ENCODE measurements at regions not wholly inside any gene's neighbourhood (a gene's known extent, or its start where the extent isn't known, plus 50 kb on each side); places are given as distances from the start of the nearest gene placed in this dataset.
"Not testable (repeated sequence)": the region's sequence is repeated elsewhere in the genome, so short reads cannot be mapped to it uniquely, and the experiment has no call there.

GRCh38 chr10:36538953-36539586 is 586.3 kb upstream of the ANKRD30A start:
- FAIRE-seq = no peak

DNA sequence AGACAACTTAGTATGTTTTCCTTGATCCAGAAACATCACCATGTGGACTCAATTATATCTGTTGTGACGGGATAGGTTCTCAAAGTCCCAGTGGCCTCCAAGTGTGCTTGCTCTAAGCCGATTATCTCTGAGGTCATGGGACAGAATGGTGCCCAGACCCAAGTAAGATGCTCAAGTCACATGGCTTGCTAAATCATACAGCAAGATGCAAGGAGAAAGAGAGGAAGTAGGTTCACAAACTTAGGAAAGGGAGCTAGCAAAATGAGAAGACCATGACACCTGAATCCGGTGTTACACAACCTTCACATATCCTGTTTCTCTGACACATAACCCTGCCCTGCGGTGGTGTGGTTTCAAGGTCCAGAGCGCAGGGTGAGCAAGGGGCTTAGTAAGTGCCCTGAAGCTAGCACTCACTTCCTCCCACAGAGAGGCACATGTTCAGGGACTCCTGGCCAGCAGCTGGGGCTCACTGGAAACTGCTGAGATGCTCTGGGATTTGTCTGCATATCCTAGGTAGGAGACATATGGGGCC is 590.9 kb upstream of the ANKRD30A start:
- FAIRE-seq = no peak

GRCh38 chr10:36533861-36534260 is 591.5 kb upstream of the ANKRD30A start:
- no peak for FAIRE-seq

DNA sequence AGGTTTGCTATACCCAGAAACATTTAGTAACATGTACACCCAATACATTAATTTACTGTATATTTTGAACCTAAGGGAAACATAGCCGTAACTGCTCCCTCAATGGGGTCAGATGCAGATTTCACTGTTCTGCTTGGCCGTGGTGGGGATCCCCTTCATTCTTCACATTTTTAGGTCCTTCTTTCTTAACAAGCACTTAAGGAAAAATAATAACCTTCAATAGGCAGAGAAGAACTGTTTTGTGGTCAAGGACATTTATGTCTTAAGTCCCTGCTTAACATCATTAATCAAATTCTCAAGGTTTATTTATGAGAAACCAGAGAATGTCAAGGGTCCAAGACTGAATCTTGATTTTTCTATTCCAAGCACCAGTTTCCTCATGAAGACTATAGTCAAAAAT is 592.1 kb upstream of the ANKRD30A start:
- FAIRE-seq = no peak

- FAIRE-seq = no peak
Observed at GRCh38 chr10:36531621-36532020, 593.8 kb upstream of the ANKRD30A start.

GRCh38 chr10:36526033-36526432 is 599.4 kb upstream of the ANKRD30A start:
- no peak for FAIRE-seq

DNA sequence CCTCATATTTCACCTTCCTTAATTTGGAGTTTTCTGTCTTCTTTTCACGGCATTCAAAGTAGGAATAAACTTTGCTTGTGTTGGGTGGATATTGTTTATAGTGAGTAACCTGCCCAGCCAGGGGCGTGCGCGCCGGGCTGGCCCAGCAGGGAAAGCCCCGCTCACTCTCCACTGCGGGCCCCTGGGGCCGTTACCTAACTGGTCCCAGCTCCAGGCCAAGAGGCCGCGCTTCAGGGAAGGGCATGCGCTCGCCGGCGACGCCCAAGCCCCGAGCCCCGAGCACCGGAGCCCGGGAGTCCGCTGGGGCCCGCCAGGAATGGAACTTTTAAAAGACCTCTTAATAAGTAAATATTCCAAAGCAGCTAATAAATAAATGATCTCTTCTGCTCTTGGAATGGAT is 601.3 kb upstream of the ANKRD30A start:
- not testable (repeated sequence) for FAIRE-seq

DNA sequence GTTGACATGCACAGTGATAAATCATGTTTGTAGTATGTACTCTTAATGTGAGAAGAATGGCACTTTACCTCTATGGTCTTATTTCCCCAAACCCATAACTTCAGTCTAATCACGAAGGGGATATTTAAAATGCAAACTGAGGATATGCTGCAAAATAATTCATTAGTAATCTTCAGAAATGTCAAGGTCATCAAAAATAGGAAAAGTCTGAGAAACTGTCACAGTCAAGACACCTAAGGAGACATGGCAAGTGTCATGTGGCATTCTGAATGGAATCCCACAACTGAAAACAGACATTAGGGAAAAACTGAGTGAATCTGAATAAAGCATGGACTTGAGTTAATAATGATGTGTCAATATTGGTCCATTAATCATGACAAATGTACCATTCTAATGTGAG is 605.5 kb upstream of the ANKRD30A start:
- FAIRE-seq = no peak

DNA sequence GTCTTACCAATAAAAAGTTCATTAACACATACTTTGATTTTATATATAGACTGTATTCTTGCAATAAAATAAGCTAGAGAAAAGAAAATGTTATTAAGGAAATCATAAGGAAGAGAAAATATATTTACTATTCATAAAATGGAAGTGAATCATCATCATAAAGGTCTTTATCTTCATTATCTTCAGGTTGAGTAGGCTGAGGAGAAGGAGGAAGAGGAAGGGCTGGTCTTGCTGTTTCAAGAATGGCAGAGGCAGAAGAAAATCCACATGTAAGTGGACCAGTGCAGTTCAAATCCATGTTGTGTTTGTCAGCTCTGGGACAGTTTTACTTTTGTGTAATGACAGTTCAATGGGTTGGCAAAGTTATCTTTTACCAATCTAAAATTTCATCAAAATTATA is 609.1 kb upstream of the ANKRD30A start:
- FAIRE-seq = no peak

DNA sequence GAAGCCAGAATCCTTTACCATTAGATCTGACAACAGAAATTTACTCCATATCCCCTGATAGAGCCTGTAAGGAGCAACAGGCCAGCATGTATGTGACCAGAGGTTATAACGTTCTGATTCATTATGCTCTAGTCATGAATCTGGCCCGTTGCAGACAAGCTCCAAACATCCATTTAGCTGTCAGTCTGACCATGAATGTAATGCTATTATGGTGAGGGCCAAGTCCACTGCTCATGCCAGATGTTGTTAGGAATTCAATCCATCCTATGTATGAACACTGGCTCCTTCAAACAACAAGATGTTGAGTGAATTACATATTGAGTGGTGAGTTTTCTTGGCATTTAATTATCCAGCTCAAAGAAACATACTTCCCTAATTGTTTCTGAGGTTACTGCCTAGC is 610.1 kb upstream of the ANKRD30A start:
- FAIRE-seq = no peak

- no peak for FAIRE-seq
Observed at GRCh38 chr10:36507715-36508114, 617.7 kb upstream of the ANKRD30A start.

DNA sequence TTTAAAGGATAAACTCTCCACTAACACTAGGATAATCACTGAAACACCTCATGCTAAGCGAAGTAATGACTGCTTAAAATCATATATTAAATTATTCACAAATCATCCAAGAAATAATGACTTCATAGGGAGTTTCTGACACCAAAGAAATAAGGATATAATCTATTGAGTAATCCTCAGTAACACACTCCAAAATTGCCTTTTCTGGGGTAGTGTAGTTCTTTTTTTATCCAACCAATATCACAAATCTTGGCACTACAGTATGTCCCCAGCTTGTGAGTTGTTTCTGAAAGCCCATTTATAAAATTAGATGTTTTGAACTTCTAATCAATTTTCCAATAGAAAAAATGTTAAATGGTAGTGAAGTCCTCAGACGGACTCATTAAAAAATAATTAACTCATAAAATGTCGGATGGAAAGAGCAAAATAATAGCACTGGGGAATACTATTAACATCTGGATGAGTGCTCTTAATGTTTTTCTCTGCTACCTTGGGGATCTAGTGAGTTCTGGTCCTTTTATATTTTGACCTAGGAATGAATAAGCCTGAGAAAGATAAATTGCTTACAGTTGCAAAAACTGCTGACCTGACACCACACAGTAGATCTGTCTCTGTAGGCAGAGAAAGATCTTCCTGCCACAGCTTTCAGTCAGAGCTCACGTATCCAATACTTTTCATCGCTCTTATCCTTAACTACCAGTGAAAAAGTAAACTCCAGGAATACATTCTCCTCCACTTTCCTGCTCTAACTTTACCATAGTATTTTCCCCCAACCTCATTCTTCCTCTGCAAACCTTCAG is 618.5 kb upstream of the ANKRD30A start:
- FAIRE-seq = no peak

DNA sequence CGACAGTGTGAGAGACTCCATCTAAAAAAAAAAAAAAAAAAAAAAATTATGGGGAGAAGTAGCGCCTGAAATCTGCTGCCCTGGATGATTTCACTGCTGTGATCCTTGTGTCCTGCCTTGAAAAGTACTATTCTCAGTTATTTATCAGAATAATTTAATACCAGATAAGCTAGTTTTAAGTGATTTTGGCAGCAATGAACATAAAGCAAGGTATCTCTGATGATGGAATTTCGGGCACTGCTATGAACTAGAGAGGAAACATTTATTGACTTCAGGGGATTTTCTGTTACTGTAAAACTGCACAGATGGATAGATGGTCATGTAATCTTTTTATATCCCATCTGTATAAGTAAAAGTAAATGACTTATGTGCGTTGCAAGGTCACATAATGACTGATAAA is 619.1 kb upstream of the ANKRD30A start:
- FAIRE-seq = no peak

DNA sequence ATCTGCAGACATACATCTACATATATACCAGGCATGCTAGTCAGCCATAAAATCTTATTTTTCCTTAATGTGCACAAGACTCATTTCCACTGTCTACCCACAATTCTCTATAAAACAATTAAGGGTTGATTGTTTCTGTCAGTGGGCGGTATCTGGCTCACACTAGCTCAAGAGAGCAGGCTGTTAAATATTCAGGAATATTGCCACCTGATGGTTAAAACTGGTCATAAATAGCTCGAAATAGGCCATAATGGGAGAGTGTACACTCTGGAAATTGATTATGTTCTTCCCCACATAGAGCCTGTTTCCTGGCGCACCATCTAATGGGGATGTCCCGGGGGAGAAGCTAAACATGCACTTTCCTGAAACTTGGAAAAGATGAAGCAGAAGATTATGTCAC is 620.6 kb upstream of the ANKRD30A start:
- no peak for FAIRE-seq

GRCh38 chr10:36500266-36500665 is 625.1 kb upstream of the ANKRD30A start:
- FAIRE-seq = no peak

DNA sequence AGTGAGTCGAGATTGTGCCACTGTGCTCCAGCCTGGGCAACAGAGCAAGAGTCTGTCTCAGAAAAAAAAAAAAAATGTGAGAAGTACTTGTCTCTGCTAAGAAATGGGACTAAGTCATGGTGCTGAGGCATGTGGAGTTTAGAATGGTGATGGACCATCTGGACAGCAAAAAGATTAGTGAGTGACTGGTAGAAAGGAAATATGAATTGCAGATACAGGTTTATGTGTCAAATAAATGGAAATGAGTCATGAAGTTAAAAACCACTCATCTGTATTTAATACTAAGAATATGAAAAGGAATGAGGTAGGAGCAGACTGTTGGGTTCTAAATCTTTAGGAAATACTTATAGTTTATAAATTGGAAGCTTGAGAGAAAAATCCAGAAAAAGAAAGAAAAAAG is 625.7 kb upstream of the ANKRD30A start:
- no peak for FAIRE-seq

DNA sequence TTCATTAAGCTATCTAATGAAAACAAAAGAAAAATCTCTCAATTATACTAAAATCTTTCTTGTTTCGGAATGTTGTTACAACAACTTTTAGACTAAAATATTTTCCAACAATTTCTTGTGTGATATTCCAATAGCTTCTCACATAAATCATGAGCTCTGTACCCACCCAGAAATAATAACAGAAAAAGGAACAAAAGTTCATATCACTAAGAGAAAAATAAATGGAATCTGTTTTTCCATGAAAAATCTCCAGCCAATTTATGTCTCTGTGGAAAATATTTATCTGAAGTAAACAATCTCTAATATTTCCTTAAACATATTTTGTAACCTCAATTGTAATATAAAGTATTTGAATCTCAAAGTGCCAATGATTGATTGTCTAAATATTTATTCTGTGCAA is 628.6 kb upstream of the ANKRD30A start:
- no peak for FAIRE-seq

DNA sequence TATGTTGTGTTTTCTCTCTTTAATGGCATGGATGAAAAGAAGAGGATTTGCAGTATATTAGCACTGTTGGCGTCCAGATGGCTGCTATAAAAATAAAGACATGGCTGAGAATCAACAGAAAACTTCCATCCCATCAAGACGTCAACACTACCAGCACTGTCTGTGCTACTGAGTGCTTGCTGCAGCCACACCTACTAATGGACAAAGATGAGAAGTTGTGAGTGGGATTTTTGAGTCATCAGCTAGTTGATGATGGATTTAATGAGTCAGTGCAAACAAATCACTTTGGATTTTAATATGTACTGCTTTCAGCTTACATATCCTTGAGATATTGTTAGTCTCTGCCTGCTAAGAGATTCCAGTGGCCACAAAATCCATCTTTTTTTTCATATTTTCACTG is 631.0 kb upstream of the ANKRD30A start:
- no peak for FAIRE-seq

GRCh38 chr10:36493516-36493880 is 631.9 kb upstream of the ANKRD30A start:
- FAIRE-seq = no peak

DNA sequence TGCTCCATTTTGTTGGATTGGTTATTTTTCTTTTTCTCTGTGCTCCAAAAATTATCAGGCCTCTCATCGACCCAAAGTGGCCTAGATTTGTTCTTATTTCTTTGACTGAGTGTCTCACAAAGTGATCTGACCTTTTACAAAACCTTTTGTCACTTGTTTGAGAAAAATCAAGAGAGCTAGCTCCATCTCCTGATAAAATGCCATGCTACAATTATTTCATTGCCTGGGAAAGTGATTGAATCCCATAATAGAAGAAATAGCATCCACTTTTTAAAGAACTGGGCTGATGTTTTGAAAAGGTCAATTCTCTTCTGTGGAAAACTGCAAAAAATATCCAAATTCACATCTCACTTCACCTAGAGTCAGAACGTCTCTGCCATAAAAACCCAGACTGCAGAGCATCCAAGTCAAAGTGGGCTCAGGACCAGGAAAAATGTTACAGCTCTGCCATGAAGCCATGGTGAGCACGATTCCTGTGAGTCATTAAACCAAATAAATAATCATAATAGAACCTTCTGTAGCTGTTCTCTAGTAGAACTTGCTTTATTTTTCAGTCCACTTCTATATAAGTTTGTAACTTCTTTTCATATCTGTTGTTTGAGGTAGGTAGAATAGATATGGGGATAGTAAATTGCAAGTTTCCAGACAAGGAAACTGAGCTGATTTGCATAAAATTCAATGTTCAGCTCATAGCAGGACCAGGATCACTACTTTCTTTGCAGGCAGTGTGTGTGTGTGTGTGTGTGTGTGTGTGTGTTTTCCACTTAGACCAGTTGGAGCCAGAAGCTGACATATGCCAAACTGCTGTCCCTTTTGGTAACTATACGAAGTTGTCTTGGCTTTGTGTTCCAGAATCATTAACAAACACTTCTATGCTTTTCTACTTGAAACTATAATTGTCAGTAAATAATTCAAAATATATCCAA is 632.5 kb upstream of the ANKRD30A start:
- no peak for FAIRE-seq

DNA sequence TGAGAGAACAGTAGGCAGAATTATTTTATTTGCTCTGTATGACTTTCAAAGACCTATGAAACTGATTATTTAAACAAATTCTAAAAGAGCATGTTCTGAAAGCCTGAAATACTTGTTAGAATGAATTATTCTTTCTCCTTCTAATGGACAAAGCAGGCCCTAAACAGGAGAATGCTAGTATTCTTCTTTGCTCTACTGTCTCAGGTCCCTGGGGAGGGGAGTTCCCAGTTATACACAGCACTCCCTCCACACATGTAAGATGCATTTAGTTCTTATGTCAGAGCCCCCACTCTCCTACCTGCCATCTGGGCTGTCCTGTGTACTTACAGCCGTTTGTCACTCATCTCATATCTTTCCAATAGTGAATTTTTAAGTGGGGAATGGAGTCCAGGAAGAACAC is 633.5 kb upstream of the ANKRD30A start:
- FAIRE-seq = no peak

DNA sequence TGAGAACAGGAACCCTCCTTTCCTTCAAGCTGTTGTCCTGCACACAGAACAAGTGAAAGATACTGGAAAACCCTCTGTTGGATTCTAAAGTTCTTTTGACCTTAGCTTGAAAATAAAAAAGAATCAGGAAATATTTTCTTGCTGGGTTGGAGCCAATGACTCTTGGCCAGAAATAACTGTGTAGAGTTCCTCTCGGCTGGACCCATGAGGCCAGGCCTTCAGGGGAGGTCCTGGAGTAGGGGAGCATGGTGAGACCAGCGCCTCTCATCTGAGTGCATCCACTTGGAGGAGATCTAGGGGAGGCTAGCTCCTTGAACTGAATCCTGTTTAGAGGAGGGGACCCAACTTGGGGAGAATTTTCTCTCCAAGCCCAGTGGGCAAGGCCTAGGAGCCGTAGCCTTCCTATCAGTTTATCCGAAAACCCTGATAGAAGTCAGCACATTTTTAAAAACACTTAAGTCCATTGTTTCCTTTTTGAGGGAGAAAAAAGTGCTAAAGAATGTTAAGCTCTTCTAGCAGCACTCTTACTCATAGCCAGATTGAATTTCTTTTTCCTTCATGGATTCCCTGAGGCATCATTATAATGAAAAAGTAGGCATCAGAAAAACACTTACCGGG is 635.7 kb upstream of the ANKRD30A start:
- no peak for FAIRE-seq

- FAIRE-seq = no peak
Observed at GRCh38 chr10:36489181-36489580, 636.2 kb upstream of the ANKRD30A start.
